ENCODE measurements at regions not wholly inside any gene's neighbourhood (a gene's known extent, or its start where the extent isn't known, plus 50 kb on each side); places are given as distances from the start of the nearest gene placed in this dataset.

DNA sequence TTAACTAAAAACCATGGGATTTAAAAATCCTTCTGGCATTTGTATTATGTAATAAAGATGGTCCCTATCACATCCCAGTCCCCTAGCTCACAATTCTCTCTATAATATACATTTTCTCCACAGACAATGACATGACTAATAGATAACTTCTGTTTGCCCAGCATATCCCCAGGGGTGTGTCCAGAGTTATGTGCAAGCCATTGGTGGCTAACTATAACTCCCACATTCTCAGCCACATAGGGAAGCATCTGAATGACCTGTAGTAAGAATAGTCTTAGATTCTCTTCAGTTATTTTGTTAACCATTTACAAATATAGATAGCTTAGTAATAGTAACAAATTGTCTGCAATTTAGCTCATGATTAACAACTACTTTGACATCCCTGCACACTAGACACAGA is 52.2 kb upstream of the RBSN start:
- H3K27ac ChIP-seq (ENCODE audit: low read depth, low read length): no peak overlapping the region
- no peak for DNase-seq
- Mint-ChIP-seq H3K4me3 (no peak overlapping the region), H3K27me3 (peaks cover 26 to 67% (median 47%) of the 10 kb centered on the region in 5 donors), H3K36me3 (no peaks in the 10 kb centered on the region), H3K9me3 (no peaks in the 10 kb centered on the region), H3K4me1 (peaks cover 0 to 2% (median 0%) of the 10 kb centered on the region in 7 donors), H3K27ac (no peak overlapping the region)
- no peaks in the 10 kb centered on the region for H3K9me3 ChIP-seq (ENCODE audit: control insufficient read depth in 2 of 3, low read length in 3 of 3)
- no peaks in the 10 kb centered on the region for H3K27me3 ChIP-seq (ENCODE audit: control insufficient read depth in 2 of 2, insufficient read depth in 2 of 2, low read length in 2 of 2)
- H3K4me1 ChIP-seq (ENCODE audit: control insufficient read depth in 2 of 2, insufficient read depth in 2 of 2, low read length in 2 of 2): no peaks in the 10 kb centered on the region
- ChIA-PET CTCF (no interaction called here), POLR2A (no interaction called here)
- intact Hi-C loops (cut with micrococcal nuclease): no loop called here
- no peak overlapping the region for H3K4me3 ChIP-seq (ENCODE audit: low read length)
- no peaks in the 10 kb centered on the region for H3K36me3 ChIP-seq (ENCODE audit: control insufficient read depth in 2 of 3, insufficient read depth in 3 of 3, low read length in 3 of 3)
- no peak for ATAC-seq

DNA sequence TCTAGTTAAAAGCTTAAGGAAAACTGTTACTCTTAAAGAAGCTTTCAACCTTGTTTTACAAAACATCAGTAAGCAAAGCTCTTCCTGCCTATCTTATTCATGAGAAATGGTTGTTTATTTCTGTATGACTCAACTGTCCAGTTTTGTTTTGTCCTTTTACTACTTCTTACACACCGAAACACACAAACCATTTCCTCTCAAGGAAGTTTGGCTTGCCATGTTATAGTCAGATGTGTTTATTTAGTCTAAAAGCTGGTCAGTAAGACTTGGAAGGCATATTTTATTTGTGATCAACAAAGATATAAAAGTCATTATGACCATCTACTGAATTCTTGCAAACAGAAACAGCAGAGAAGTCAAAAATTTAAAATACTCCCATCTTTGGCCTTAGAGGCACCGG is 53.2 kb upstream of the RBSN start:
- Histone ChIP-seq H3K27ac (ENCODE audit: low read depth, low read length) (no peak overlapping the region), H3K4me1 (ENCODE audit: control insufficient read depth in 2 of 2, insufficient read depth in 2 of 2, low read length in 2 of 2) (no peaks in the 10 kb centered on the region), H3K27me3 (ENCODE audit: control insufficient read depth in 2 of 2, insufficient read depth in 2 of 2, low read length in 2 of 2) (no peaks in the 10 kb centered on the region), H3K9me3 (ENCODE audit: control insufficient read depth in 2 of 3, low read length in 3 of 3) (no peaks in the 10 kb centered on the region), H3K36me3 (ENCODE audit: control insufficient read depth in 2 of 3, insufficient read depth in 3 of 3, low read length in 3 of 3) (no peaks in the 10 kb centered on the region), H3K4me3 (ENCODE audit: low read length) (no peak overlapping the region)
- H3K27me3 Mint-ChIP-seq: peaks cover 25 to 69% (median 51%) of the 10 kb centered on the region in 5 donors
- peaks cover 0 to 2% (median 0%) of the 10 kb centered on the region in 7 donors for H3K4me1 Mint-ChIP-seq
- ChIA-PET POLR2A (no interaction called here), CTCF (no interaction called here)
- no peak overlapping the region for H3K4me3 Mint-ChIP-seq
- no peaks in the 10 kb centered on the region for H3K36me3 Mint-ChIP-seq
- H3K9me3 Mint-ChIP-seq: peaks cover 0 to 3% (median 0%) of the 10 kb centered on the region in 11 donors
- DNase-seq (no peak), ATAC-seq (no peak)
- intact Hi-C loops (cut with micrococcal nuclease): no loop called here
- H3K27ac Mint-ChIP-seq: no peak overlapping the region

DNA sequence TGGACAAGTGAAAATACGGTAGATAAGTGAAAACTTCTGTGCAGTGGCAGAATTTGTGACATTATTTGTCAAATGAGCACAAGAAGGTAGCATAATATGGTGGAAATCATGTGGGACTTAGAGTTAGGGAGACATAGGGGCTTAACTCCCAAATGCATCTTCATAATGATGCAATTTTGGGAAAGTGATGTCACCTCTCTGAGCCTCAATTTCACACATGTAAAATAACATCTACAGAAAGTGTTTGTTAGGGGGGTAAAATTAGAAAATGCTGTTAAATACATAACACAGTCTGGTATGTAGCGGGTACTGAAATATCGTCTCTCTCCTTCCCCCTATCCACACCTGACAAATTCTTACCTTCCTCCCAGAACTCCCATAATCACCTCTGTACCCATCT is 52.9 kb upstream of the CAPN7 start:
- Mint-ChIP-seq H3K4me3 (no peak overlapping the region), H3K9me3 (peaks cover 0 to 9% (median 0%) of the 10 kb centered on the region in 11 donors), H3K36me3 (peaks cover 0 to 7% (median 4%) of the 10 kb centered on the region in 5 donors), H3K27me3 (peaks cover 25 to 70% (median 59%) of the 10 kb centered on the region in 5 donors), H3K4me1 (peaks cover 0 to 2% (median 0%) of the 10 kb centered on the region in 7 donors), H3K27ac (no peak overlapping the region)
- ATAC-seq (no peak), DNase-seq (no peak)
- Histone ChIP-seq H3K27me3 (ENCODE audit: control insufficient read depth in 2 of 2, insufficient read depth in 2 of 2, low read length in 2 of 2) (no peaks in the 10 kb centered on the region), H3K36me3 (ENCODE audit: control insufficient read depth in 2 of 3, insufficient read depth in 3 of 3, low read length in 3 of 3) (no peaks in the 10 kb centered on the region), H3K4me3 (ENCODE audit: low read length) (no peak overlapping the region), H3K27ac (ENCODE audit: low read depth, low read length) (no peak overlapping the region), H3K9me3 (ENCODE audit: control insufficient read depth in 2 of 3, low read length in 3 of 3) (no peaks in the 10 kb centered on the region), H3K4me1 (ENCODE audit: control insufficient read depth in 2 of 2, insufficient read depth in 2 of 2, low read length in 2 of 2) (no peaks in the 10 kb centered on the region)
- ChIA-PET POLR2A (no interaction called here), CTCF (no interaction called here)
- intact Hi-C loops (cut with micrococcal nuclease): no loop called here

GRCh38 chr3:15154326-15154725 is 51.7 kb upstream of the CAPN7 start:
- peaks cover 0 to 9% (median 0%) of the 10 kb centered on the region in 11 donors for H3K9me3 Mint-ChIP-seq
- peaks cover 0 to 2% (median 0%) of the 10 kb centered on the region in 7 donors for H3K4me1 Mint-ChIP-seq
- Histone ChIP-seq H3K36me3 (ENCODE audit: control insufficient read depth in 2 of 3, insufficient read depth in 3 of 3, low read length in 3 of 3) (no peaks in the 10 kb centered on the region), H3K27me3 (ENCODE audit: control insufficient read depth in 2 of 2, insufficient read depth in 2 of 2, low read length in 2 of 2) (no peaks in the 10 kb centered on the region), H3K9me3 (ENCODE audit: control insufficient read depth in 2 of 3, low read length in 3 of 3) (no peaks in the 10 kb centered on the region), H3K4me1 (ENCODE audit: control insufficient read depth in 2 of 2, insufficient read depth in 2 of 2, low read length in 2 of 2) (no peaks in the 10 kb centered on the region), H3K27ac (ENCODE audit: low read depth, low read length) (no peak overlapping the region), H3K4me3 (ENCODE audit: low read length) (no peak overlapping the region)
- ChIA-PET CTCF (no interaction called here), POLR2A (no interaction called here)
- no peak overlapping the region for H3K4me3 Mint-ChIP-seq
- no peak overlapping the region for H3K27ac Mint-ChIP-seq
- no peak for DNase-seq
- H3K27me3 Mint-ChIP-seq: peaks cover 25 to 64% (median 59%) of the 10 kb centered on the region in 5 donors
- ATAC-seq: no peak
- intact Hi-C loops (cut with micrococcal nuclease): no loop called here
- H3K36me3 Mint-ChIP-seq: peaks cover 0 to 7% (median 6%) of the 10 kb centered on the region in 5 donors

GRCh38 chr3:15155840-15156360 is 50.1 kb upstream of the CAPN7 start:
- DNase-seq: no peak
- Mint-ChIP-seq H3K27ac (no peak overlapping the region), H3K9me3 (peaks cover 0 to 9% (median 0%) of the 10 kb centered on the region in 11 donors), H3K27me3 (peaks cover 25 to 59% (median 48%) of the 10 kb centered on the region in 5 donors), H3K4me1 (peaks cover 0 to 8% (median 0%) of the 10 kb centered on the region in 7 donors), H3K4me3 (no peak overlapping the region), H3K36me3 (peaks cover 0 to 7% (median 6%) of the 10 kb centered on the region in 5 donors)
- ChIA-PET POLR2A (no interaction called here), CTCF (no interaction called here)
- Histone ChIP-seq H3K27me3 (ENCODE audit: control insufficient read depth in 2 of 2, insufficient read depth in 2 of 2, low read length in 2 of 2) (no peaks in the 10 kb centered on the region), H3K9me3 (ENCODE audit: control insufficient read depth in 2 of 3, low read length in 3 of 3) (no peaks in the 10 kb centered on the region), H3K27ac (ENCODE audit: low read depth, low read length) (no peak overlapping the region), H3K4me1 (ENCODE audit: control insufficient read depth in 2 of 2, insufficient read depth in 2 of 2, low read length in 2 of 2) (no peaks in the 10 kb centered on the region), H3K36me3 (ENCODE audit: control insufficient read depth in 2 of 3, insufficient read depth in 3 of 3, low read length in 3 of 3) (no peaks in the 10 kb centered on the region), H3K4me3 (ENCODE audit: low read length) (no peak overlapping the region)
- intact Hi-C loops (cut with micrococcal nuclease): no loop called here
- no peak for ATAC-seq
